K562 (cell line): ENCODE measurements at regions not wholly inside any gene's neighbourhood (a gene's known extent, or its start where the extent isn't known, plus 50 kb on each side); places are given as distances from the start of the nearest gene placed in this dataset.

Experiments
- ATAC-seq: fragments of 200-7000 bp; cut with Tn5 transposase; 3 replicates; pipeline ENCODE4 v1.9.1; 2020; ENCODE audit warnings: moderate library complexity
- BruUV-seq: library from RNA; stranded (reverse); fragments of 400-500 nt; replicated peaks from 2 replicates; lab custom pipeline; 2021; lab: Mats Ljungman, UMichigan
- CTCF ChIA-PET: fragments of 300-600 bp; formaldehyde crosslinking; extraction: SDS; loops from one replicate; lab custom pipeline; 2021; ENCODE audit warnings: low intra/inter-chr PET ratio; lab: Yijun Ruan, JAX
- POLR2A ChIA-PET: fragments of 300-600, 350-650 bp; sonication (Branson Sonifier 250); formaldehyde crosslinking; extraction: SDS; loops from one replicate; lab custom pipeline; 2021; ENCODE audit warnings: antibody characterized with exemption, inconsistent platforms; lab: Yijun Ruan, JAX
- DNase-seq, 4 experiments: peaks; one replicate each; pipeline versions ENCODE4 v3.0.0 to v3.0.0-alpha.2; 2011 to 2018; ENCODE audit warnings: low spot score in 3 of 4, mixed read lengths in 3 of 4; ENCODE audit errors: extremely low read depth in 1 of 4
- FAIRE-seq: peaks from 2 replicates; lab custom pipeline; 2011; peaks lifted over from hg19 to GRCh38; lab: Jason Lieb, UNC
- H2AFZ ChIP-seq: 2 replicates; pipeline ENCODE4 v1.6.0; 2011; ENCODE audit warnings: low read depth, low read length, control low read depth, inconsistent platforms
- H3K27ac ChIP-seq: fragments of 200-600 bp; 3 replicates; pipeline ENCODE4 v1.8.0; 2011; ENCODE audit warnings: low read depth, mild to moderate bottlenecking, control low read depth, inconsistent platforms, low read length, moderate library complexity, mixed read lengths; ENCODE audit errors: extremely low read depth
- H3K27me3 ChIP-seq, 2 experiments: fragments of 300-600 bp in 1 of 2; 2 replicates in 1 of 2; 3 replicates in 1 of 2; pipeline versions ENCODE4 v1.6.0 to v1.8.0; 2011; ENCODE audit warnings: inconsistent platforms in 2 of 2, low read length in 2 of 2, mild to moderate bottlenecking in 1 of 2, mixed read lengths in 1 of 2, moderate library complexity in 1 of 2; ENCODE audit not compliant: control insufficient read depth in 2 of 2, insufficient read depth in 2 of 2
- H3K36me3 ChIP-seq: fragments of 300-600 bp; 3 replicates; pipeline ENCODE4 v1.8.0; 2011; ENCODE audit warnings: mild to moderate bottlenecking, low read length, inconsistent platforms; ENCODE audit not compliant: control insufficient read depth, insufficient read depth
- H3K4me1 ChIP-seq, 2 experiments: fragments of 200-600 bp in 1 of 2; replicated peaks in 1 of 2; 2 replicates in 1 of 2; 3 replicates in 1 of 2; pipeline versions ENCODE4 v1.5.1 to v1.8.0; 2011; ENCODE audit warnings: inconsistent platforms in 2 of 2, low read length in 2 of 2, mild to moderate bottlenecking in 1 of 2, mixed read lengths in 1 of 2, moderate library complexity in 1 of 2; ENCODE audit not compliant: control insufficient read depth in 2 of 2, insufficient read depth in 2 of 2
- H3K4me2 ChIP-seq: 2 replicates; pipeline ENCODE4 v1.6.1; 2011; ENCODE audit warnings: low read length, control low read depth, inconsistent platforms, mixed read lengths; ENCODE audit not compliant: insufficient read depth
- H3K4me3 ChIP-seq: fragments of 200-600 bp; sonication (generic), shearing (Covaris generic); 2 replicates; pipeline ENCODE4 v1.5.1; 2016; ENCODE audit warnings: control low read depth, inconsistent platforms
- H3K79me2 ChIP-seq: fragments of 200-600 bp; 3 replicates; pipeline ENCODE4 v1.8.0; 2011; ENCODE audit warnings: low read length, inconsistent platforms; ENCODE audit not compliant: control insufficient read depth, insufficient read depth
- H3K9ac ChIP-seq, 2 experiments: 2 replicates each; pipeline versions ENCODE4 v1.6.0 to v1.6.1; 2011; ENCODE audit warnings: low read depth in 2 of 2, low read length in 2 of 2, control low read depth in 1 of 2, inconsistent platforms in 1 of 2, mild to moderate bottlenecking in 1 of 2, mixed read lengths in 1 of 2; ENCODE audit not compliant: insufficient read depth in 1 of 2
- H3K9me1 ChIP-seq: one replicate; pipeline ENCODE4 v1.6.0; 2011; ENCODE audit warnings: inconsistent platforms, mild to moderate bottlenecking, low read length, moderate library complexity; ENCODE audit not compliant: control insufficient read depth, insufficient read depth
- H3K9me3 ChIP-seq: replicated peaks from 2 replicates; pipeline ENCODE4 v1.5.1; 2011; ENCODE audit warnings: low read depth, low read length, inconsistent platforms; ENCODE audit not compliant: control insufficient read depth, insufficient read depth
- H4K20me1 ChIP-seq: replicated peaks from 2 replicates; pipeline ENCODE4 v1.6.1; 2011; ENCODE audit warnings: low read length, inconsistent platforms, mixed read lengths; ENCODE audit not compliant: control insufficient read depth, insufficient read depth
- BRF1 ChIP-seq: IDR thresholded peaks from 3 replicates; pipeline ENCODE4 v1.6.1; 2011; ENCODE audit warnings: borderline replicate concordance, mild to moderate bottlenecking; ENCODE audit not compliant: insufficient read length; ENCODE audit errors: extremely low read depth
- MAFF ChIP-seq: IDR thresholded peaks from 2 replicates; pipeline ENCODE4 v1.6.1; 2012; ENCODE audit warnings: low read length, improper control_type of control experiment
- MAZ ChIP-seq, 2 experiments: fragments of 450-650 bp in 1 of 2; sonication (generic) in 1 of 2; formaldehyde crosslinking; IDR thresholded peaks in 1 of 2; conservative IDR thresholded peaks in 1 of 2; 2 replicates each; pipeline versions ENCODE4 v1.4.0 to v1.5.0; 2020; ENCODE audit warnings: mild to moderate bottlenecking in 1 of 2, missing genetic modification reagents in 1 of 2
- MEIS2 ChIP-seq: fragments of 450-650 bp; IDR thresholded peaks from 2 replicates; pipeline ENCODE4 v1.6.1; 2014; ENCODE audit warnings: mild to moderate bottlenecking; ENCODE audit not compliant: partially characterized antibody
- PHF21A ChIP-seq: fragments of 450-650 bp; IDR thresholded peaks from 2 replicates; pipeline ENCODE4 v1.6.1; 2017; ENCODE audit warnings: low read depth, borderline replicate concordance
- PYGO2 ChIP-seq: fragments of 450-650 bp; IDR thresholded peaks from 2 replicates; pipeline ENCODE4 v1.6.1; 2016; ENCODE audit warnings: mild to moderate bottlenecking, missing genetic modification characterization, moderate library complexity, missing compliant biosample characterization
- SRSF7 ChIP-seq: fragments of 200-400 bp; formaldehyde crosslinking; optimal IDR thresholded peaks from 2 replicates; pipeline ENCODE3; 2017; ENCODE audit warnings: mild to moderate bottlenecking, low read depth, low read length
- ZFPM2 ChIP-seq: fragments of 250-450 bp; sonication (Bioruptor Pico); IDR thresholded peaks from 2 replicates; pipeline ENCODE4 v1.5.1; 2022; ENCODE audit warnings: mild to moderate bottlenecking
- ZNF140 ChIP-seq: fragments of 250-450 bp; sonication (Bioruptor Pico); IDR thresholded peaks from 2 replicates; pipeline ENCODE4 v1.8.0; 2021; ENCODE audit warnings: moderate library complexity, mild to moderate bottlenecking, inconsistent platforms
- ZNF583 ChIP-seq: fragments of 250-450 bp; sonication (Bioruptor Pico); IDR thresholded peaks from 2 replicates; pipeline ENCODE4 v1.4.0; 2020
- ZNF780A ChIP-seq: fragments of 250-450 bp; sonication (Bioruptor Pico); IDR thresholded peaks from 2 replicates; pipeline ENCODE4 v1.5.0; 2021; ENCODE audit warnings: mild to moderate bottlenecking
- WGBS: fragments of 100-300 bp; shearing (Covaris generic); methylation state at CpG from one replicate; pipeline ENCODE4 v1.1.6; 2016; ENCODE audit warnings: low coverage, mixed read lengths; ENCODE audit not compliant: insufficient coverage; ENCODE audit errors: missing lambda C conversion rate; 5-methylcytosine and 5-hydroxymethylcytosine counted together
- in situ Hi-C: fragments of 300-500 bp; cut with MboI; formaldehyde crosslinking; loops from 4 replicates; pipeline ENCODE4 v1.15.0; 2018; ENCODE audit warnings: inconsistent platforms, mixed read lengths
- intact Hi-C: fragments of 100-400 bp; cut with micrococcal nuclease; formaldehyde crosslinking; loops from 2 replicates; pipeline ENCODE4 v1.14.2; 2022
- TF ChIP-seq, protein P1 (sequence below): sonication (generic); formaldehyde crosslinking; IDR thresholded peaks from 2 replicates; pipeline ENCODE4 v1.8.1; 2023; ENCODE audit warnings: mild to moderate bottlenecking, missing genetic modification reagents
- TF ChIP-seq, protein P2 (sequence below): IDR thresholded peaks from 2 replicates; pipeline ENCODE4 v1.6.1; 2012; ENCODE audit warnings: low read depth, low read length, improper control_type of control experiment, borderline replicate concordance
- TF ChIP-seq, protein P3 (sequence below): fragments of 250-450 bp; sonication (Bioruptor Pico); IDR thresholded peaks from 2 replicates; pipeline ENCODE4 v1.5.0; 2021
- TF ChIP-seq, protein P4 (sequence below): fragments of 450-650 bp; formaldehyde crosslinking; IDR thresholded peaks from 2 replicates; pipeline ENCODE4 v1.4.0; 2020; ENCODE audit warnings: mild to moderate bottlenecking

DNA sequence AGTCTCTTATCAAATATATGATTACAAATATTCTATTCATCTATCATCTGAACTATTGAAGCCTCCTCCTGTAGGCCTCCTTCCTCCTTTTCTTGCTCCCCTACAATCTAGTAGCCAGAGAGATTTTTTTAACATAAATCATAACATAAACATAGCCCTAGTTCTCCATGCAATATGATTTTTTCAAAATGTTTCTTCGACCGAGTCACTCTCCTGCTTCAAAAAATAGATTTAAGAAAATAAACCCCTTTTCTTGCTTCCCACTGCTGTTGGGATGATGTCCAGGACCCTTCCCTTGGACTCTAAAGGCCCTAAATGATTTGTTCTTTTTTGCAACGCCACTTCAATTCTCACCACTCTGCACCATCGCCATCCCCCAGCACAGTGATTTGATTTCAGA is 319.7 kb upstream of the TSHZ3 start (continued):
- no peak for TF ChIP-seq SRSF7
- no peak for TF ChIP-seq BRF1
- TF ChIP-seq MAZ (CRISPR knock-in tag; conservative IDR thresholded peaks at IDR 0.05 in 1 of 2, IDR thresholded peaks at IDR 0.05 in 1 of 2) = no peak
- TF ChIP-seq PYGO2 (tag) = no peak
- TF ChIP-seq, all 486 proteins: peak for 0

DNA sequence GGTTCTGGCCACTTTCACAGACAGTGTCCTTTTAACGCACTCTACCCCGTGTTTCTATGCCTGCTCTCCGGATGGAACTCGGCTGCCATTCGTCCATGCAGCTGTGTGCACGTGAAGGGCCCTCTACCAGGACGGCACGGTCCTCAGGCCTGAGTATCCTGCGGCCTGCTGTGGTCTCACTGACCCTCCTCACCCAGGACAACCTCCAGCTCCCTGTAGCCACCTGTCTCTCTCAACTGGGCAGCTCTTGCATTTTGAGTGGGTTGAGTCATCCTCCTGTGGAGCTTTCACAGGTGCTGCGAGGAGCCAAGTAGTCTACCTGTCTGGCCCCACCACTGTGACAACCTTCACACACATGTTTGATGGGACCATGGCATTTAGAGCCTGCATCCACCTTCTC is 321.7 kb upstream of the TSHZ3 start:
- FAIRE-seq = no peak
- Histone ChIP-seq H3K4me1 (no peaks in the 10 kb centered on the region), H3K27ac (no peak overlapping the region), H3K79me2 (no peaks in the 10 kb centered on the region), H3K4me3 (no peak overlapping the region), H3K27me3 (no peaks in the 10 kb centered on the region), H3K9me1 (no peaks in the 10 kb centered on the region), H4K20me1 (no peaks in the 10 kb centered on the region), H2AFZ (no peak overlapping the region), H3K4me2 (no peak overlapping the region), H3K9me3 (no peaks in the 10 kb centered on the region), H3K9ac (no peak overlapping the region), H3K36me3 (no peaks in the 10 kb centered on the region)
- WGBS = 1% methylated on average over 10 of the region's 10 CpGs
- intact Hi-C loops = loop anchor here (10.0 kb wide), 1 partner anchor 554 kb away; no protein-coding TSS in a partner anchor
- ChIA-PET CTCF (no interaction called here), POLR2A (no interaction called here)
- in situ Hi-C loops = no loop called here
- DNase-seq = no peak
- TF ChIP-seq ZNF140 (CRISPR knock-in tag) (no peak), ZNF780A (CRISPR knock-in tag) (no peak), MEIS2 (no peak), PHF21A (no peak), MAFF (no peak), ZFPM2 (CRISPR knock-in tag) (no peak), ZNF583 (CRISPR knock-in tag) (no peak)
- TF ChIP-seq, protein P1, sequence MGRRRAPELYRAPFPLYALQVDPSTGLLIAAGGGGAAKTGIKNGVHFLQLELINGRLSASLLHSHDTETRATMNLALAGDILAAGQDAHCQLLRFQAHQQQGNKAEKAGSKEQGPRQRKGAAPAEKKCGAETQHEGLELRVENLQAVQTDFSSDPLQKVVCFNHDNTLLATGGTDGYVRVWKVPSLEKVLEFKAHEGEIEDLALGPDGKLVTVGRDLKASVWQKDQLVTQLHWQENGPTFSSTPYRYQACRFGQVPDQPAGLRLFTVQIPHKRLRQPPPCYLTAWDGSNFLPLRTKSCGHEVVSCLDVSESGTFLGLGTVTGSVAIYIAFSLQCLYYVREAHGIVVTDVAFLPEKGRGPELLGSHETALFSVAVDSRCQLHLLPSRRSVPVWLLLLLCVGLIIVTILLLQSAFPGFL (CRISPR knock-in tag) = no peak
- TF ChIP-seq, protein P2, sequence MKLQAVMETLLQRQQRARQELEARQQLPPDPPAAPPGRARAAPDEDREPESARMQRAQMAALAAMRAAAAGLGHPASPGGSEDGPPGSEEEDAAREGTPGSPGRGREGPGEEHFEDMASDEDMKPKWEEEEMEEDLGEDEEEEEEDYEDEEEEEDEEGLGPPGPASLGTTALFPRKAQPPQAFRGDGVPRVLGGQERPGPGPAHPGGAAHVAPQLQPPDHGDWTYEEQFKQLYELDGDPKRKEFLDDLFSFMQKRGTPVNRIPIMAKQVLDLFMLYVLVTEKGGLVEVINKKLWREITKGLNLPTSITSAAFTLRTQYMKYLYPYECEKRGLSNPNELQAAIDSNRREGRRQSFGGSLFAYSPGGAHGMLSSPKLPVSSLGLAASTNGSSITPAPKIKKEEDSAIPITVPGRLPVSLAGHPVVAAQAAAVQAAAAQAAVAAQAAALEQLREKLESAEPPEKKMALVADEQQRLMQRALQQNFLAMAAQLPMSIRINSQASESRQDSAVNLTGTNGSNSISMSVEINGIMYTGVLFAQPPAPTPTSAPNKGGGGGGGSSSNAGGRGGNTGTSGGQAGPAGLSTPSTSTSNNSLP = no peak
- TF ChIP-seq, protein P3, sequence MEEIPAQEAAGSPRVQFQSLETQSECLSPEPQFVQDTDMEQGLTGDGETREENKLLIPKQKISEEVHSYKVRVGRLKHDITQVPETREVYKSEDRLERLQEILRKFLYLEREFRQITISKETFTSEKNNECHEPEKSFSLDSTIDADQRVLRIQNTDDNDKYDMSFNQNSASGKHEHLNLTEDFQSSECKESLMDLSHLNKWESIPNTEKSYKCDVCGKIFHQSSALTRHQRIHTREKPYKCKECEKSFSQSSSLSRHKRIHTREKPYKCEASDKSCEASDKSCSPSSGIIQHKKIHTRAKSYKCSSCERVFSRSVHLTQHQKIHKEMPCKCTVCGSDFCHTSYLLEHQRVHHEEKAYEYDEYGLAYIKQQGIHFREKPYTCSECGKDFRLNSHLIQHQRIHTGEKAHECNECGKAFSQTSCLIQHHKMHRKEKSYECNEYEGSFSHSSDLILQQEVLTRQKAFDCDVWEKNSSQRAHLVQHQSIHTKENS = no peak
- TF ChIP-seq, protein P4, sequence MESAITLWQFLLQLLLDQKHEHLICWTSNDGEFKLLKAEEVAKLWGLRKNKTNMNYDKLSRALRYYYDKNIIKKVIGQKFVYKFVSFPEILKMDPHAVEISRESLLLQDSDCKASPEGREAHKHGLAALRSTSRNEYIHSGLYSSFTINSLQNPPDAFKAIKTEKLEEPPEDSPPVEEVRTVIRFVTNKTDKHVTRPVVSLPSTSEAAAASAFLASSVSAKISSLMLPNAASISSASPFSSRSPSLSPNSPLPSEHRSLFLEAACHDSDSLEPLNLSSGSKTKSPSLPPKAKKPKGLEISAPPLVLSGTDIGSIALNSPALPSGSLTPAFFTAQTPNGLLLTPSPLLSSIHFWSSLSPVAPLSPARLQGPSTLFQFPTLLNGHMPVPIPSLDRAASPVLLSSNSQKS (CRISPR knock-in tag) = no peak
- ATAC-seq = no peak
- BruUV-seq = no TSS peak
